COLO829 (cell line): ENCODE measurements at regions not wholly inside any gene's neighbourhood (a gene's known extent, or its start where the extent isn't known, plus 50 kb on each side); places are given as distances from the start of the nearest gene placed in this dataset.
"Not testable (repeated sequence)": the region's sequence is repeated elsewhere in the genome, so short reads cannot be mapped to it uniquely, and the experiment has no call there.

ENCODE experiments used
- DNase-seq: peaks from one replicate; pipeline ENCODE4 v3.0.0; 2012; ENCODE audit warnings: low spot score

DNA sequence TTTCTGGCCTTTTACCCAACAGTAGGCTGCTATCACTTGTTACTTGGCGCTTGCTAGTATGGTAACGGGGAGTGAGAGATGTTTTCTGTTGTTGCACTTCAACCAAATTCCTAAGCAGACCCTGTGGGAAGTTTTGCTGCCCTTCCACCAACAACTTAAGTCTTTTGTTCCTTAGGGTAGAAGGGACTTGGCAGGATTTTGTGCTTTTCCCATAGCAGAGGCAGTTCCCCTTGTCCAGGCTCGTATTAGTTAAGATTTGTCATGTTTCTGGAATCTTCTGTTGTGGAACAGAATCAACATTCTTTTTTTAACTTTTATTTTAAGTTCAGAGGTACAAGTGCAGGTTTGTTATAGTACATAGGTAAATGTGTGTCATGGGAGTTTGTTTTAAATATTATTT is 73.2 kb upstream of the SGIP1 start:
- DNase-seq, result no peak

GRCh38 chr1:66462313-66462712 is 71.6 kb upstream of the SGIP1 start:
- no peak for DNase-seq

- no peak for DNase-seq
Measured at GRCh38 chr1:66464351-66464750, 69.6 kb upstream of the SGIP1 start.

DNA sequence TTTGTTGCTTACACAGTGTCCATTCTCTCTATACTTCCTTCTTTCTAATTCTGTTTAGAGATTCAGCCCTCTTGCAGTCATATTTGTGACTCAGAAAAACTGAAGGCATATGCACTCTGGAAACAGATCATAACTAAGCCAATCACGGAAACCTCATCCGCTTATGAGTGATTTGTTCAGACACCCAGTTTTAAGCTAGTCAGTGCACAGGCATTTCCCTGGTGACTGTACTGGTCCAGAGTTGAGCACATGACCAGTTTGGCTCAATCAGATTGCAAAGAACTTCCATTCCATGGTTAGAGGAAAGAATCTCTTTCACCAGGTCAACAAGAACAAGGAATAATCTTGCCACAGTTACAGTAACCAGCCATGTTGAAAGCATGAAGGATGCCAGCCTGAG is 69.2 kb upstream of the SGIP1 start:
- no peak for DNase-seq

DNA sequence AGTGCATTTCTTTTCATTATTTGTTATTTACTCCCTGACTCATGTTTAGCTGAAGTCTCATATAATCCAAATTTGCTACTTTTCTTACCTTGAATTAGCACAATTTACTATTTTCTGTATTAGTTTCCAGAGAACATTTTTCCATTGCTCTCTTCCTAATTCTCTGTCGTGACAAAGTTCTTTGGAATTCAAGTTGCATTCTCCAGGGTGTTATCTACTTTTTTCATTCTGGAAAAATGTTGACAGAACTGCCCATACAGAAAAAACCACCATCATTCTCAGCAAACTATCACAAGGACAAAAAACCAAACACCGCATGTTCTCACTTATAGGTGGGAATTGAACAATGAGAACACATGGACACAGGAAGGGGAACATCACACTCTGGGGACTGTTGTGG is 67.3 kb upstream of the SGIP1 start:
- DNase-seq, result not testable (repeated sequence)

DNA sequence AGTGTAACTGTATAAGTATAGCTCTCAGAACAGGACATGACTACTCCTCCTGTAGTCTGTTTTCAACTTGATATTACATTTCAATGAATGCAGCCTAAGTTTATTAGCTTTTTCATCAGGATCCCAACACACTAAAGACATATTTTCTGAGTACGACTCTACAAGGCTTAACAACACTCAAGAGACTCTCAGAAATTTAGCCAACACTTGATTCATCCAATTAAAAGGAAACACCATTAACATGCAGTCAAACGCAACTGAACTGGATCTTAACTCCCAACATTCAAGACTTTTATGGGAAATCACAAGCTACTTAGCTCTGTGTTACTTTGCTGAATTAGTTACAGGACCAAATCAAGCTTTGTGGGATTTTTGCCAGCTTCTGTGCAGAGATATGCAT is 65.2 kb upstream of the SGIP1 start:
- no peak for DNase-seq

GRCh38 chr1:66475940-66476339 is 58.0 kb upstream of the SGIP1 start:
- DNase-seq, result no peak

GRCh38 chr1:66476774-66477173 is 57.2 kb upstream of the SGIP1 start:
- no peak for DNase-seq

DNA sequence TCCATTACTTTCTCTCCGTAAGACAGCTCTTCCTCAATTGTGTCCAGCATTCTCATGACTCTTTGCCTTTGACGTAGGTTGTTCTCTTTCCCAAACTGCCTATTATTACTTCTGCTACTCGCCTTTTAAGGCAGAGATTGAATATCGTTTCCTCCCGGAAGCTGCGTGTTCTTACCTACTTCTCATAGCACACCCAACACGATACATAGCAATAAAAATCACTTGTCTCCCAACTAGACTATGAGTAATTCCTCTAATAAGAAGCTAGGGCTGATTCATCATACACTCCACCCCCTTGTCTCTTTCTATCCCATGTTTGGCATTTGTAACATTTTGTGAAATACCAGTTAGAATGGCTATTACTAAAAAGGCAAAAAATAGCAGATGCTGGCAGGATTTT is 55.8 kb upstream of the SGIP1 start:
- DNase-seq, result no peak

DNA sequence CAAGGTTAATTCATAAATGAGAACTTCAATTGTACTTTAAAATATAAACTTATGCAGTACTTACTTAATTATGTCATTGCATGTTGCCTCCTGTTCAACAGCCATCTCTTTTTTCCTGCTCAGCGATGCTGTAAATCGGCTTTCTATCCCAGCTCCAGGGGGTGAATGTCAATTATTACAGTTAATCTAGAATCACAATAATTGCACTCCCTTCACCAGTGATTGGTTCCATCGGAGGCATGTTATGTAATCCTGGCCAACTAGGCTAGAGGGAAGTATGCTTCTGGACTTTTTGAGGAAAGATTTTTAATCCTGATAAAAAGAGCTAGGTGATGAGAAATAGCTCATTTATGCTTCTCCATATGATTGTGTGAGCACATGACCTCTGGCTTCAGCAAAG is 53.8 kb upstream of the SGIP1 start:
- DNase-seq, result no peak

DNA sequence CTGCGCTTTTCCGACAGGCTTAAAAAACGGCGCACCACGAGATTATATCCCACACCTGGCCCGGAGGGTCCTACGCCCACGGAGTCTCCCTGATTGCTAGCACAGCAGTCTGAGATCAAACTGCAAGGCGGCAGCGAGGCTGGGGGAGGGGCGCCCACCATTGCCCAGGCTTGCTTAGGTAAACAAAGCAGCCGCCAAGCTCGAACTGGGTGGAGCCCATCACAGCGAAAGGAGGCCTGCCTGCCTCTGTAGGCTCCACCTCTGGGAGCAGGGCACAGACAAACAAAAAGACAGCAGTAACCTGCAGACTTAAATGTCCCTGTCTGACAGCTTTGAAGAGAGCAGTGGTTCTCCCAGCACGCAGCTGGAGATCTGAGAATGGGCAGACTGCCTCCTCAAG is 52.7 kb upstream of the SGIP1 start:
- not testable (repeated sequence) for DNase-seq
